Erythroblast (primary cell): ENCODE measurements at regions not wholly inside any gene's neighbourhood (a gene's known extent, or its start where the extent isn't known, plus 50 kb on each side); places are given as distances from the start of the nearest gene placed in this dataset.

ENCODE experiments used
- GATA1 ChIP-seq: IDR thresholded peaks from 2 replicates; pipeline ENCODE4 v1.6.1; 2011; ENCODE audit warnings: low read depth, mild to moderate bottlenecking, control low read depth, low read length, moderate library complexity
- POLR2A ChIP-seq: IDR thresholded peaks from 2 replicates; pipeline ENCODE4 v1.6.1; 2011; ENCODE audit warnings: mild to moderate bottlenecking, low read length

DNA sequence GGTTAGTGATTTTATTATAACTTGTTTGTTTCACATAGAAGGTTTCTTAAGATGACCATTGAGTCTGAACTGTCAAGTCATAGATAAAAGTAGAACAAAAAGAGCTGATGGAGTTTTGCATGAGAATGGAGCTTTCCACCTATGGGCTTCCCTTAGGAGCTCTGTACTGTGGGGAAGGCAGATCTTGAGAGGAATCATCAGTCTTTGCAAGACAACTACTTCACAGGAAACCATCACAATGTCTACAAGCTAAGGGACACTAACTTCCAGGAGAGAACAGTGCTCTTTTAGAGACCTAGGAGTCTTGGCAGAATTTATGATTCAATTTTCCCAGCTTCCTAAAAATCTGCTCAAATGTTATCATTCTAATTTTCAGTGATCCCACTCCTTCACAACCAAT, 78.2 kb downstream of the FBXO5 start:
- TF ChIP-seq POLR2A (no peak), GATA1 (no peak)
